Liver (tissue), 3 donors: ENCODE measurements at regions not wholly inside any gene's neighbourhood (a gene's known extent, or its start where the extent isn't known, plus 50 kb on each side); places are given as distances from the start of the nearest gene placed in this dataset.

ENCODE experiments used
- GABPA ChIP-seq, 2 donors: IDR thresholded peaks in 1 of 2; conservative IDR thresholded peaks in 1 of 2; 2 replicates each; pipeline ENCODE4 v1.6.1; 2016; ENCODE audit warnings: antibody characterized with exemption in 2 of 2, mild to moderate bottlenecking in 1 of 2, moderate library complexity in 1 of 2
- HNF4A ChIP-seq, 2 donors: conservative IDR thresholded peaks; 2 replicates each; pipeline ENCODE4 v1.6.1; 2016; ENCODE audit warnings: antibody characterized with exemption in 2 of 2, mild to moderate bottlenecking in 2 of 2
- RAD21 ChIP-seq, 2 donors: IDR thresholded peaks; 2 replicates each; pipeline ENCODE4 v1.6.1; 2016; ENCODE audit warnings: antibody characterized with exemption in 2 of 2, mild to moderate bottlenecking in 2 of 2
- RXRA ChIP-seq, 2 donors: IDR thresholded peaks; 2 replicates each; pipeline ENCODE4 v1.6.1; 2017 to 2018; ENCODE audit warnings: antibody characterized with exemption in 2 of 2, mild to moderate bottlenecking in 1 of 2
- YY1 ChIP-seq: IDR thresholded peaks from 2 replicates; pipeline ENCODE4 v1.6.1; 2016; ENCODE audit warnings: antibody characterized with exemption, mild to moderate bottlenecking
- TF ChIP-seq, protein P1 (sequence below): fragments of 150-350 bp; IDR thresholded peaks from 2 replicates; pipeline ENCODE4 v1.5.1; 2017; ENCODE audit warnings: improper control_type of control experiment, low read depth, low read length; ENCODE audit not compliant: missing input control
- TF ChIP-seq, protein P2 (sequence below): IDR thresholded peaks from 2 replicates; pipeline ENCODE4 v1.6.1; 2016; ENCODE audit warnings: antibody characterized with exemption
- TF ChIP-seq, protein P3 (sequence below): IDR thresholded peaks from 2 replicates; pipeline ENCODE4 v1.6.1; 2016; ENCODE audit warnings: antibody characterized with exemption, mild to moderate bottlenecking
- TF ChIP-seq, protein P4 (sequence below): IDR thresholded peaks from 2 replicates; pipeline ENCODE4 v1.6.1; 2016; ENCODE audit warnings: antibody characterized with exemption
- donor health status: healthy.
- donor health status: healthy.

- TF ChIP-seq, protein P1, sequence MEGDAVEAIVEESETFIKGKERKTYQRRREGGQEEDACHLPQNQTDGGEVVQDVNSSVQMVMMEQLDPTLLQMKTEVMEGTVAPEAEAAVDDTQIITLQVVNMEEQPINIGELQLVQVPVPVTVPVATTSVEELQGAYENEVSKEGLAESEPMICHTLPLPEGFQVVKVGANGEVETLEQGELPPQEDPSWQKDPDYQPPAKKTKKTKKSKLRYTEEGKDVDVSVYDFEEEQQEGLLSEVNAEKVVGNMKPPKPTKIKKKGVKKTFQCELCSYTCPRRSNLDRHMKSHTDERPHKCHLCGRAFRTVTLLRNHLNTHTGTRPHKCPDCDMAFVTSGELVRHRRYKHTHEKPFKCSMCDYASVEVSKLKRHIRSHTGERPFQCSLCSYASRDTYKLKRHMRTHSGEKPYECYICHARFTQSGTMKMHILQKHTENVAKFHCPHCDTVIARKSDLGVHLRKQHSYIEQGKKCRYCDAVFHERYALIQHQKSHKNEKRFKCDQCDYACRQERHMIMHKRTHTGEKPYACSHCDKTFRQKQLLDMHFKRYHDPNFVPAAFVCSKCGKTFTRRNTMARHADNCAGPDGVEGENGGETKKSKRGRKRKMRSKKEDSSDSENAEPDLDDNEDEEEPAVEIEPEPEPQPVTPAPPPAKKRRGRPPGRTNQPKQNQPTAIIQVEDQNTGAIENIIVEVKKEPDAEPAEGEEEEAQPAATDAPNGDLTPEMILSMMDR = no peak
- TF ChIP-seq, protein P2, sequence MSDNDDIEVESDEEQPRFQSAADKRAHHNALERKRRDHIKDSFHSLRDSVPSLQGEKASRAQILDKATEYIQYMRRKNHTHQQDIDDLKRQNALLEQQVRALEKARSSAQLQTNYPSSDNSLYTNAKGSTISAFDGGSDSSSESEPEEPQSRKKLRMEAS = no peak
- TF ChIP-seq RXRA (IDR thresholded peaks at IDR 0.05) (peak in 1 of 2 donors; percentile 16), YY1 (no peak), RAD21 (IDR thresholded peaks at IDR 0.05) (no peak), HNF4A (conservative IDR thresholded peaks at IDR 0.05) (no peak), GABPA (IDR thresholded peaks at IDR 0.05 in 1 of 2, conservative IDR thresholded peaks at IDR 0.05 in 1 of 2) (no peak)
- TF ChIP-seq, protein P3, sequence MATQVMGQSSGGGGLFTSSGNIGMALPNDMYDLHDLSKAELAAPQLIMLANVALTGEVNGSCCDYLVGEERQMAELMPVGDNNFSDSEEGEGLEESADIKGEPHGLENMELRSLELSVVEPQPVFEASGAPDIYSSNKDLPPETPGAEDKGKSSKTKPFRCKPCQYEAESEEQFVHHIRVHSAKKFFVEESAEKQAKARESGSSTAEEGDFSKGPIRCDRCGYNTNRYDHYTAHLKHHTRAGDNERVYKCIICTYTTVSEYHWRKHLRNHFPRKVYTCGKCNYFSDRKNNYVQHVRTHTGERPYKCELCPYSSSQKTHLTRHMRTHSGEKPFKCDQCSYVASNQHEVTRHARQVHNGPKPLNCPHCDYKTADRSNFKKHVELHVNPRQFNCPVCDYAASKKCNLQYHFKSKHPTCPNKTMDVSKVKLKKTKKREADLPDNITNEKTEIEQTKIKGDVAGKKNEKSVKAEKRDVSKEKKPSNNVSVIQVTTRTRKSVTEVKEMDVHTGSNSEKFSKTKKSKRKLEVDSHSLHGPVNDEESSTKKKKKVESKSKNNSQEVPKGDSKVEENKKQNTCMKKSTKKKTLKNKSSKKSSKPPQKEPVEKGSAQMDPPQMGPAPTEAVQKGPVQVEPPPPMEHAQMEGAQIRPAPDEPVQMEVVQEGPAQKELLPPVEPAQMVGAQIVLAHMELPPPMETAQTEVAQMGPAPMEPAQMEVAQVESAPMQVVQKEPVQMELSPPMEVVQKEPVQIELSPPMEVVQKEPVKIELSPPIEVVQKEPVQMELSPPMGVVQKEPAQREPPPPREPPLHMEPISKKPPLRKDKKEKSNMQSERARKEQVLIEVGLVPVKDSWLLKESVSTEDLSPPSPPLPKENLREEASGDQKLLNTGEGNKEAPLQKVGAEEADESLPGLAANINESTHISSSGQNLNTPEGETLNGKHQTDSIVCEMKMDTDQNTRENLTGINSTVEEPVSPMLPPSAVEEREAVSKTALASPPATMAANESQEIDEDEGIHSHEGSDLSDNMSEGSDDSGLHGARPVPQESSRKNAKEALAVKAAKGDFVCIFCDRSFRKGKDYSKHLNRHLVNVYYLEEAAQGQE = no peak
- TF ChIP-seq, protein P4, sequence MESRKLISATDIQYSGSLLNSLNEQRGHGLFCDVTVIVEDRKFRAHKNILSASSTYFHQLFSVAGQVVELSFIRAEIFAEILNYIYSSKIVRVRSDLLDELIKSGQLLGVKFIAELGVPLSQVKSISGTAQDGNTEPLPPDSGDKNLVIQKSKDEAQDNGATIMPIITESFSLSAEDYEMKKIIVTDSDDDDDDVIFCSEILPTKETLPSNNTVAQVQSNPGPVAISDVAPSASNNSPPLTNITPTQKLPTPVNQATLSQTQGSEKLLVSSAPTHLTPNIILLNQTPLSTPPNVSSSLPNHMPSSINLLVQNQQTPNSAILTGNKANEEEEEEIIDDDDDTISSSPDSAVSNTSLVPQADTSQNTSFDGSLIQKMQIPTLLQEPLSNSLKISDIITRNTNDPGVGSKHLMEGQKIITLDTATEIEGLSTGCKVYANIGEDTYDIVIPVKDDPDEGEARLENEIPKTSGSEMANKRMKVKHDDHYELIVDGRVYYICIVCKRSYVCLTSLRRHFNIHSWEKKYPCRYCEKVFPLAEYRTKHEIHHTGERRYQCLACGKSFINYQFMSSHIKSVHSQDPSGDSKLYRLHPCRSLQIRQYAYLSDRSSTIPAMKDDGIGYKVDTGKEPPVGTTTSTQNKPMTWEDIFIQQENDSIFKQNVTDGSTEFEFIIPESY = no peak
These were observed 96.4 kb upstream of the NOL4 start for GRCh38 chr18:34321066-34321465.
